Mucosa of rectum (tissue), 2 donors: ENCODE measurements at regions not wholly inside any gene's neighbourhood (a gene's known extent, or its start where the extent isn't known, plus 50 kb on each side); places are given as distances from the start of the nearest gene placed in this dataset.

ENCODE experiments used
- H3K27ac ChIP-seq, 2 donors: one replicate each; pipeline ENCODE4 v1.7.0; 2013; ENCODE audit warnings: inconsistent platforms in 2 of 2, low read depth in 2 of 2, low read length in 2 of 2
- H3K27me3 ChIP-seq, 2 donors: one replicate each; pipeline ENCODE4 v1.7.0; 2013; ENCODE audit warnings: low read length in 2 of 2; ENCODE audit not compliant: control insufficient read depth in 2 of 2, insufficient read depth in 2 of 2
- H3K36me3 ChIP-seq, 2 donors: one replicate each; pipeline ENCODE4 v1.7.0; 2013; ENCODE audit warnings: low read length in 2 of 2; ENCODE audit not compliant: control insufficient read depth in 2 of 2, insufficient read depth in 2 of 2
- H3K4me1 ChIP-seq, 2 donors: one replicate each; pipeline ENCODE4 v1.7.0; 2013; ENCODE audit warnings: low read length in 2 of 2, mild to moderate bottlenecking in 1 of 2; ENCODE audit not compliant: control insufficient read depth in 2 of 2, insufficient read depth in 2 of 2
- H3K4me3 ChIP-seq, 2 donors: one replicate each; pipeline ENCODE4 v1.7.0; 2013; ENCODE audit warnings: low read length in 2 of 2
- H3K9ac ChIP-seq, 2 donors: one replicate each; pipeline ENCODE4 v1.7.0; 2013; ENCODE audit warnings: low read length in 2 of 2, low read depth in 1 of 2, mild to moderate bottlenecking in 1 of 2
- H3K9me3 ChIP-seq, 2 donors: one replicate each; pipeline ENCODE4 v1.7.0; 2013; ENCODE audit warnings: low read length in 2 of 2; ENCODE audit not compliant: control insufficient read depth in 2 of 2
- donor health status: healthy.
- donor health status: Normal muscosa, but diverticular disease.

GRCh38 chr6:51349857-51350256 is 531.2 kb downstream of the TFAP2B start:
- Histone ChIP-seq H3K9ac (no peak overlapping the region), H3K4me3 (no peak overlapping the region), H3K27me3 (no peaks in the 10 kb centered on the region), H3K9me3 (no peaks in the 10 kb centered on the region), H3K36me3 (no peaks in the 10 kb centered on the region), H3K4me1 (no peaks in the 10 kb centered on the region), H3K27ac (no peak overlapping the region)

GRCh38 chr6:51350308-51350904 is 531.7 kb downstream of the TFAP2B start:
- Histone ChIP-seq H3K27ac (no peak overlapping the region), H3K27me3 (no peaks in the 10 kb centered on the region), H3K9me3 (no peaks in the 10 kb centered on the region), H3K4me3 (no peak overlapping the region), H3K4me1 (no peaks in the 10 kb centered on the region), H3K9ac (no peak overlapping the region), H3K36me3 (no peaks in the 10 kb centered on the region)

GRCh38 chr6:51352506-51353029 is 533.9 kb downstream of the TFAP2B start:
- Histone ChIP-seq H3K27ac (no peak overlapping the region), H3K27me3 (no peaks in the 10 kb centered on the region), H3K4me3 (no peak overlapping the region), H3K36me3 (no peaks in the 10 kb centered on the region), H3K4me1 (no peaks in the 10 kb centered on the region), H3K9me3 (no peaks in the 10 kb centered on the region), H3K9ac (no peak overlapping the region)

GRCh38 chr6:51360287-51360686 is 541.6 kb downstream of the TFAP2B start:
- no peak overlapping the region for H3K27ac ChIP-seq
- no peak overlapping the region for H3K9ac ChIP-seq
- H3K27me3 ChIP-seq: no peaks in the 10 kb centered on the region
- H3K4me3 ChIP-seq: no peak overlapping the region
- H3K4me1 ChIP-seq: no peaks in the 10 kb centered on the region
- H3K9me3 ChIP-seq: no peaks in the 10 kb centered on the region
- H3K36me3 ChIP-seq: no peaks in the 10 kb centered on the region

- Histone ChIP-seq H3K4me1 (no peaks in the 10 kb centered on the region), H3K27ac (no peak overlapping the region), H3K27me3 (no peaks in the 10 kb centered on the region), H3K4me3 (no peak overlapping the region), H3K9ac (no peak overlapping the region), H3K36me3 (no peaks in the 10 kb centered on the region), H3K9me3 (no peaks in the 10 kb centered on the region)
Measured at GRCh38 chr6:51365566-51365965, 546.9 kb downstream of the TFAP2B start.

GRCh38 chr6:51369485-51369884 is 550.8 kb downstream of the TFAP2B start:
- no peaks in the 10 kb centered on the region for H3K36me3 ChIP-seq
- H3K27me3 ChIP-seq: no peaks in the 10 kb centered on the region
- no peak overlapping the region for H3K4me3 ChIP-seq
- no peak overlapping the region for H3K27ac ChIP-seq
- H3K9ac ChIP-seq: no peak overlapping the region
- no peaks in the 10 kb centered on the region for H3K9me3 ChIP-seq
- no peaks in the 10 kb centered on the region for H3K4me1 ChIP-seq

- no peak overlapping the region for H3K4me3 ChIP-seq
- H3K4me1 ChIP-seq: no peaks in the 10 kb centered on the region
- H3K36me3 ChIP-seq: no peaks in the 10 kb centered on the region
- H3K9ac ChIP-seq: no peak overlapping the region
- H3K27ac ChIP-seq: no peak overlapping the region
- no peaks in the 10 kb centered on the region for H3K9me3 ChIP-seq
- no peaks in the 10 kb centered on the region for H3K27me3 ChIP-seq
Measured at GRCh38 chr6:51382847-51383246, 564.2 kb downstream of the TFAP2B start.

- H3K4me1 ChIP-seq: no peaks in the 10 kb centered on the region
- no peaks in the 10 kb centered on the region for H3K36me3 ChIP-seq
- H3K9ac ChIP-seq: no peak overlapping the region
- H3K27me3 ChIP-seq: no peaks in the 10 kb centered on the region
- no peaks in the 10 kb centered on the region for H3K9me3 ChIP-seq
- H3K27ac ChIP-seq: no peak overlapping the region
- no peak overlapping the region for H3K4me3 ChIP-seq
Measured at GRCh38 chr6:51384736-51385135, 566.1 kb downstream of the TFAP2B start.

- no peaks in the 10 kb centered on the region for H3K27me3 ChIP-seq
- no peaks in the 10 kb centered on the region for H3K4me1 ChIP-seq
- H3K9ac ChIP-seq: no peak overlapping the region
- H3K36me3 ChIP-seq: no peaks in the 10 kb centered on the region
- H3K4me3 ChIP-seq: no peak overlapping the region
- H3K27ac ChIP-seq: no peak overlapping the region
- H3K9me3 ChIP-seq: no peaks in the 10 kb centered on the region
Measured at GRCh38 chr6:51386347-51386836, 567.7 kb downstream of the TFAP2B start.

- Histone ChIP-seq H3K9ac (no peak overlapping the region), H3K4me3 (no peak overlapping the region), H3K36me3 (no peaks in the 10 kb centered on the region), H3K4me1 (no peaks in the 10 kb centered on the region), H3K27ac (no peak overlapping the region), H3K9me3 (no peaks in the 10 kb centered on the region), H3K27me3 (no peaks in the 10 kb centered on the region)
Measured at GRCh38 chr6:51387907-51388306, 569.2 kb downstream of the TFAP2B start.
